ENCODE measurements at regions not wholly inside any gene's neighbourhood (a gene's known extent, or its start where the extent isn't known, plus 50 kb on each side); places are given as distances from the start of the nearest gene placed in this dataset.

- Histone ChIP-seq H3K4me2 (ENCODE audit: control insufficient read depth, insufficient read depth) (no peak overlapping the region), H4K20me1 (ENCODE audit: control insufficient read depth, insufficient read depth) (no peaks in the 10 kb centered on the region), H3K27me3 (replicated peaks in 1 of 2; ENCODE audit: control insufficient read depth in 2 of 2, insufficient read depth in 2 of 2, low read length in 1 of 2) (no peaks in the 10 kb centered on the region), H3K4me1 (ENCODE audit: control insufficient read depth, insufficient read depth, low read length) (no peaks in the 10 kb centered on the region), H3K9ac (ENCODE audit: control insufficient read depth, insufficient read depth, low read length) (no peak overlapping the region), H3K4me3 (no peak overlapping the region), H3K27ac (ENCODE audit: control insufficient read depth, insufficient read depth) (no peak overlapping the region), H3K9me3 (replicated peaks; ENCODE audit: control insufficient read depth, insufficient read depth, low read length) (no peaks in the 10 kb centered on the region), H3K36me3 (ENCODE audit: control insufficient read depth in 2 of 2, insufficient read depth in 2 of 2, low read length in 1 of 2) (no peaks in the 10 kb centered on the region), H2AFZ (ENCODE audit: control insufficient read depth, low read depth, low read length) (no peak overlapping the region), H3K79me2 (ENCODE audit: control insufficient read depth, insufficient read depth, low read length) (no peaks in the 10 kb centered on the region)
- in situ Hi-C loops (cut with MboI) (no loop called here), intact Hi-C loops (cut with micrococcal nuclease; ENCODE audit: unreplicated experiment) (no loop called here)
- FAIRE-seq (no peak), ATAC-seq (no peak), DNase-seq (ENCODE audit: low read depth, low spot score) (no peak)
- ChIA-PET POLR2A (no interaction called here), SMC1A (ENCODE audit: uncharacterized antibody, unreplicated experiment) (no interaction called here), CTCF (no interaction called here), RAD21 (ENCODE audit: unreplicated experiment) (no interaction called here)
- WGBS (ENCODE audit: insufficient coverage, insufficient replicate concordance, low lambda C conversion rate, missing lambda C conversion rate) = 17% methylated on average over 4 of the region's 4 CpGs
- BruUV-seq (replicated peaks) = no TSS peak
- TF ChIP-seq, protein P1, sequence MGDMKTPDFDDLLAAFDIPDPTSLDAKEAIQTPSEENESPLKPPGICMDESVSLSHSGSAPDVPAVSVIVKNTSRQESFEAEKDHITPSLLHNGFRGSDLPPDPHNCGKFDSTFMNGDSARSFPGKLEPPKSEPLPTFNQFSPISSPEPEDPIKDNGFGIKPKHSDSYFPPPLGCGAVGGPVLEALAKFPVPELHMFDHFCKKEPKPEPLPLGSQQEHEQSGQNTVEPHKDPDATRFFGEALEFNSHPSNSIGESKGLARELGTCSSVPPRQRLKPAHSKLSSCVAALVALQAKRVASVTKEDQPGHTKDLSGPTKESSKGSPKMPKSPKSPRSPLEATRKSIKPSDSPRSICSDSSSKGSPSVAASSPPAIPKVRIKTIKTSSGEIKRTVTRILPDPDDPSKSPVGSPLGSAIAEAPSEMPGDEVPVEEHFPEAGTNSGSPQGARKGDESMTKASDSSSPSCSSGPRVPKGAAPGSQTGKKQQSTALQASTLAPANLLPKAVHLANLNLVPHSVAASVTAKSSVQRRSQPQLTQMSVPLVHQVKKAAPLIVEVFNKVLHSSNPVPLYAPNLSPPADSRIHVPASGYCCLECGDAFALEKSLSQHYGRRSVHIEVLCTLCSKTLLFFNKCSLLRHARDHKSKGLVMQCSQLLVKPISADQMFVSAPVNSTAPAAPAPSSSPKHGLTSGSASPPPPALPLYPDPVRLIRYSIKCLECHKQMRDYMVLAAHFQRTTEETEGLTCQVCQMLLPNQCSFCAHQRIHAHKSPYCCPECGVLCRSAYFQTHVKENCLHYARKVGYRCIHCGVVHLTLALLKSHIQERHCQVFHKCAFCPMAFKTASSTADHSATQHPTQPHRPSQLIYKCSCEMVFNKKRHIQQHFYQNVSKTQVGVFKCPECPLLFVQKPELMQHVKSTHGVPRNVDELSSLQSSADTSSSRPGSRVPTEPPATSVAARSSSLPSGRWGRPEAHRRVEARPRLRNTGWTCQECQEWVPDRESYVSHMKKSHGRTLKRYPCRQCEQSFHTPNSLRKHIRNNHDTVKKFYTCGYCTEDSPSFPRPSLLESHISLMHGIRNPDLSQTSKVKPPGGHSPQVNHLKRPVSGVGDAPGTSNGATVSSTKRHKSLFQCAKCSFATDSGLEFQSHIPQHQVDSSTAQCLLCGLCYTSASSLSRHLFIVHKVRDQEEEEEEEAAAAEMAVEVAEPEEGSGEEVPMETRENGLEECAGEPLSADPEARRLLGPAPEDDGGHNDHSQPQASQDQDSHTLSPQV (IDR thresholded peaks at IDR 0.05) = no peak
- 0 out of 2 replicates have a peak, but pooled peaks have one; percentile 21 for TF ChIP-seq IKZF1 (conservative IDR thresholded peaks at IDR 0.05)
Measured at GRCh38 chr7:46811529-46811928, 770.4 kb downstream of the TNS3 start.

DNA sequence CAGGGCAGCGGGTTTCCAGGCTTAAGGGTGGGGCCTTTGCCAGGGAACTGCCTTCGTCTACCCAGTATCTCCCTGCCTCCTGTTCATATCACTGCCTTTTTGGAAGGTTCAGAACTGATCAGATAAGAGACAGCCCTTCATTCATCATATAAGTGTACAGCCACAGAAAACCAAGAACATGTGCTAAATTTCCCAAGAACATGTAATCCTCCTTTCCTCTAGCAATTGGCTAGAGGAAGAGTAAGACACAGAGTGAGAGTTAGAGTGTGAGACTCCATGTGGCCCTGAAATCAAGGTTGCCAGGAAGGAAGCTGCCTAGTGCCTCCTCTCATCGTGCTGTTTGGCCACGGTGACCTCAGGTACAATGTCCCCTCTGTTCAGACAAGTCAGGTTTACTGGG is 770.9 kb downstream of the TNS3 start:
- WGBS (ENCODE audit: insufficient coverage, insufficient replicate concordance, low lambda C conversion rate, missing lambda C conversion rate) = 32% methylated on average over 4 of the region's 4 CpGs
- Histone ChIP-seq H3K9ac (ENCODE audit: control insufficient read depth, insufficient read depth, low read length) (no peak overlapping the region), H3K4me2 (ENCODE audit: control insufficient read depth, insufficient read depth) (no peak overlapping the region), H3K4me1 (ENCODE audit: control insufficient read depth, insufficient read depth, low read length) (no peaks in the 10 kb centered on the region), H3K27ac (ENCODE audit: control insufficient read depth, insufficient read depth) (no peak overlapping the region), H3K9me3 (replicated peaks; ENCODE audit: control insufficient read depth, insufficient read depth, low read length) (no peaks in the 10 kb centered on the region), H3K27me3 (replicated peaks in 1 of 2; ENCODE audit: control insufficient read depth in 2 of 2, insufficient read depth in 2 of 2, low read length in 1 of 2) (no peaks in the 10 kb centered on the region), H3K36me3 (ENCODE audit: control insufficient read depth in 2 of 2, insufficient read depth in 2 of 2, low read length in 1 of 2) (no peaks in the 10 kb centered on the region), H3K79me2 (ENCODE audit: control insufficient read depth, insufficient read depth, low read length) (no peaks in the 10 kb centered on the region), H2AFZ (ENCODE audit: control insufficient read depth, low read depth, low read length) (no peak overlapping the region), H3K4me3 (no peak overlapping the region), H4K20me1 (ENCODE audit: control insufficient read depth, insufficient read depth) (no peaks in the 10 kb centered on the region)
- SMC1A ChIA-PET (ENCODE audit: uncharacterized antibody, unreplicated experiment) = no interaction called here
- RAD21 ChIA-PET (ENCODE audit: unreplicated experiment) = no interaction called here
- ATAC-seq (no peak), FAIRE-seq (no peak), DNase-seq (ENCODE audit: low read depth, low spot score) (no peak)
- CTCF ChIA-PET = no interaction called here
- intact Hi-C loops (cut with micrococcal nuclease; ENCODE audit: unreplicated experiment) = no loop called here
- BruUV-seq (replicated peaks) = no TSS peak
- POLR2A ChIA-PET = no interaction called here
- in situ Hi-C loops (cut with MboI) = no loop called here
- TF ChIP-seq ZNF384 (IDR thresholded peaks at IDR 0.05; ENCODE audit: borderline replicate concordance, low read depth, low read length) (no peak), POLR2A (IDR thresholded peaks at IDR 0.05; ENCODE audit: low read depth, low read length) (no peak), SMC3 (IDR thresholded peaks at IDR 0.05; ENCODE audit: borderline replicate concordance, low read length) (no peak), POLR2AphosphoS2 (IDR thresholded peaks at IDR 0.05; ENCODE audit: low read depth, low read length) (no peak), IRF3 (IDR thresholded peaks at IDR 0.05) (no peak), RCOR1 (conservative IDR thresholded peaks at IDR 0.05; ENCODE audit: low read depth, low read length) (no peak), TCF12 (IDR thresholded peaks at IDR 0.05; ENCODE audit: low read depth, low read length) (no peak), SMAD5 (IDR thresholded peaks at IDR 0.05; ENCODE audit: low read depth) (no peak)
